GM19043 (cell line): ENCODE measurements at regions not wholly inside any gene's neighbourhood (a gene's known extent, or its start where the extent isn't known, plus 50 kb on each side); places are given as distances from the start of the nearest gene placed in this dataset.

Source experiments
- ATAC-seq: cut with Tn5 transposase; IDR thresholded peaks from one replicate; pipeline ENCODE4 v1.9.1; 2021; ENCODE audit warnings: low read depth; ENCODE audit not compliant: unreplicated experiment

GRCh38 chr15:62565634-62566026 is 400.5 kb upstream of the C2CD4B start:
- no peak for ATAC-seq

DNA sequence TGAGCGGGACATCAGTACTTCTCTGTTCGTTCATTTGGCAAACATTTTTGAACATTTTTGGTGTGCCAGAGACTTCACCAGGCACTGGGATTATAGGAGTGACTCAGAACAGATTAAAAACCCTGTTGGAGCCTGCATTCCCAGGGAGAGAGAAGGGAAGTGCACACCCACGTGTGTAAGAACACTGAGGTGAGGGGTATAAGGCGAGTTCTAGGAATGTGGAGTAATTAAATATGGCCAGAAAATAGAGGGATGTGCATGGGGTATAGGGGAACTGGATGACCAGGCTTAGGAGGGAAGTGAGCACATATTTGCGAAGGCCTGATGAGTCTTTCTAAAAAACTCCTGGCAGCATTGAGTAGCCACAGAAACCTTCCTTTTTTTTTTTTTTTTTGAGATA is 401.2 kb upstream of the C2CD4B start:
- ATAC-seq = no peak

DNA sequence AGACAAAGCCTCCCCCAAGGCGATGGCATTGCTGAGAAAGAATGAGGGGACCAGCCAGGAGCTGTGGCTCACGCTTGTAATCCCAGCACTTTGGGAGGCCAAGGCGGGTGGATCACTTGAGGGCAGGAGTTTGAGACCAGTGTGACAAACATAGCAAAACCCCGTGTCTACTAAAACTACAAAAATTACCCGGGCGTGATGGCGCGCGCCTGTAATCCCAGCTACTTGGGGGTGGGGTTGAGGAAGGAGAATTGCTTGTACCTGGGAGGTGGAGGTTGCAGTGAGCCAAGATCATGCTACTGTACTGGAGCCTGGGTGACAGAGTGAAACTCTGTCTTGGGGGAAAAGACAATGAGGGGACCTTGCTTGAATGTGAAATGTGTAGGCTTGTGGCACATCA is 402.4 kb upstream of the C2CD4B start:
- ATAC-seq = no peak

DNA sequence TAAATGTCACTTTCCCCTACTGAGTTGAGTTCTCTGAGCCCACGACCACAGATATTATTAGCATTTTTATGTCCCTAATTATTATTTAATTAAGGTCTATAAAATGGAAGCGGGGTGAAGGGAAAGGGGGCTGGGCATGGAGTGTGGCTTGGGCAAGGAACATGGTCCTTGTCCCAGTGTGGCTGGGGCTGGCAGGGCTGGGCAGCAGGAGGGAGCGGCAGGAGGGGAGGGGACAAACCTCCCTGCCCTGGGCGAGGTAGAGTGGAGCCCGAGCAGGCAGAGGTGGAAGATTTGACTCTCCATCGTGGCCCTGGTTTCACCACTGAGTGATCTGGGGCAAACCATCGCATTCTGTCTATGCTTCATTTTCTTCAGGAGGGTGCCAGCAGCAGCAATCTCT is 402.9 kb upstream of the C2CD4B start:
- no peak for ATAC-seq

GRCh38 chr15:62568702-62569101 is 403.6 kb upstream of the C2CD4B start:
- no peak for ATAC-seq

GRCh38 chr15:62569460-62570404 is 404.6 kb upstream of the C2CD4B start:
- no peak for ATAC-seq

GRCh38 chr15:62570405-62570783 is 405.3 kb upstream of the C2CD4B start:
- ATAC-seq = no peak

GRCh38 chr15:62571072-62571471 is 406.0 kb upstream of the C2CD4B start:
- no peak for ATAC-seq

GRCh38 chr15:62572797-62573196 is 407.7 kb upstream of the C2CD4B start:
- ATAC-seq = no peak

- ATAC-seq = no peak
Measured at GRCh38 chr15:62573876-62574275, 408.8 kb upstream of the C2CD4B start.

DNA sequence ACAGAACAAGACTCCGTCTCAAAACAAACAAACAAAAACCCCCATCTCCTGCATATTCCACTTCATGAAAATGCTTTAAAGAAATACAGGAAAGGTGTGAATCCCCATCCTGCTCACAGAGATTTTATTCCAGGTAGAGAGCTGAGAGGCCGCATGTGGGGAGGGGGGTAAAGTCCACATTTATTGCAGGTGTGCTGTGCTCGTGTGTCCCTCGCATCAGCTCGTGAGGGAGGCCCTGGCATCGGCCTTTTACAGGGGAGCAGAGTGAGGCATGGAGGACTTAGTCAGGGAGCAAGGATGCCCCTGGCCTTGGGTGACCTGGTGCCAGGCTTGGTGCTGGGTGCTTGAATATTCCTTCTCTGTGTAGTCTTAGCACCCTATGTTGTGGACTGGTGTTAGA is 413.5 kb upstream of the C2CD4B start:
- ATAC-seq = no peak

GRCh38 chr15:62578960-62579359 is 413.9 kb upstream of the C2CD4B start:
- ATAC-seq = no peak

DNA sequence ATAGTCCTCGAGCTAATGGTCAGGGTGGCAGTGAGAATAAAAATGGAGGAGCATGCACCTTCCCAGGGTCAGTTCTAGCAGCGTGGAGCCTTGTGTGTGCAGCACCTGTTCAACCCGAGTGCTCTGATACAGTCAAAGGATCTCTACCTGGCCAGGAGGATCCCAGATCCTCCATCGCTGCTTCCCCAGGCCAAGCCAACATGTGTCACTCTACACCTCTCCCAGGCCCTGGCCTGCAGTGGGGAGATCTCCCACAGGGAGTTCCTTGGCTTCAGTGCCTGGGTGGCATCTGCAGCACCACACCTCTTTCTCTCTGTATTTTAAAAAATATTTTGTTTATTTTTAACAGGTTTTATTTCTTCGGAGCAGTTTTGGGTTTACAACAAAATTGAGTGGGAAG is 414.8 kb upstream of the C2CD4B start:
- no peak for ATAC-seq

DNA sequence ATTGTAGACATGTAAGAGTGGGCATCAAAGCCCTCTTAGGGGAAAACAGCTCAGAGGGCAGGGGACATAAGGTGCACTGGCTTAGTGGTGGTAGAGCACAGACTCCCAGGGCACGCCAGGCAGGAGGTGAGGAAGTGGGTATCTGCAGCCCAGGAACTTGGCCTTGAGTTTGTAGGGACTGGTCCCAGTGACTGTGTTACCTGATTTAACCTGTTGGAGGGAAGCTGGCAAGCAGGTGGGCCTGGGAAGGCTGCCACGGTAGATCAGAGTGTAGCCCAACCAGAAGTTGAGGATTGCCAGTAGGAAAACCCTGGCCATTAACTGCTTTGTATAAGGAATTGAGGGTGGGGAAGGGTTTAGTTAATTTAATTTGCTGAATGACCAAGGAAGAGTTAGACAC is 417.5 kb upstream of the C2CD4B start:
- no peak for ATAC-seq

DNA sequence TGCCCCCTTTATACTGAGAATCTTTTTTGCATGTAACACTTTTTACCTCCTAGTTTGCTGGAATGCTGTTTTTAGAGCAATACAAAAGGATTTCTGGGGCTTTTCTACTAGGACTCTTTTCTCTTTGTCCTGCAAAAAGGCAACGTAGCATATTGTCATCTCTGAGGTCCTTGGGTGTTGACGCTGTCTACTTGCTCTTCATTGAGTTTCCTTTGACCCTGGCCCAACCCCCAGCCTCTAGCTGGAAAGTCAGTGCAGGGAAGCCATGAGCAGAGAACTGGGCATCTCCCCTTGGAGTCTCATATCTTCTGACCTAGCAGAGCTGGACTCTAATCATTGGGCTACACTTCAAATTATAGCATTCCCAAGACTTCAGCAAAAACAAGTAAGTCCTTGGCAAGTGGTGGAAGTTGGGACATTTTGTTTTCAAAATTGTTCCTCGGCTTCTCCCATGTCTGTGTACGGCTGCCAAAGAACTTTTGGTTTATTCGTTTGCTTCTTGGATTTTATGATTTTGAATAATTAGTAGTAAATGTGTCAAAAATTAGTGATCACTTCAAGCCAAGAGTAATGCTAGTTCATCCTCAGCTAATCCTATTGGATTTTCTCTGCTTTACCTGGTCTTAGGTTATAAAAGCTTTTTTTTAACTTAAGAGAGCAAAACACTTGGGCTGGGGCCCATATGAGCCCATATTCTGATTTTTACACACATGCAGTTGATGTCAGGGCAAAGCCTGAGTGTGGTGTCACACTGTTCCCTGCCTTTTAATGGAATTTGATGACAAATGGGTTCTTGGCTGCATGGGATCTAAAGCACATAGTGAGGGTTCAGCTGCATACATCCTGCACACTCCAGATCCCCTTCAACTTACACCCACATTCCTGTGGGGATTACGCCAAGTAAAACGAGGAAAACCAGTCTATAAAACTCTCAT is 419.5 kb upstream of the C2CD4B start:
- no peak for ATAC-seq

GRCh38 chr15:62588938-62589670 is 424.0 kb upstream of the C2CD4B start:
- no peak for ATAC-seq

DNA sequence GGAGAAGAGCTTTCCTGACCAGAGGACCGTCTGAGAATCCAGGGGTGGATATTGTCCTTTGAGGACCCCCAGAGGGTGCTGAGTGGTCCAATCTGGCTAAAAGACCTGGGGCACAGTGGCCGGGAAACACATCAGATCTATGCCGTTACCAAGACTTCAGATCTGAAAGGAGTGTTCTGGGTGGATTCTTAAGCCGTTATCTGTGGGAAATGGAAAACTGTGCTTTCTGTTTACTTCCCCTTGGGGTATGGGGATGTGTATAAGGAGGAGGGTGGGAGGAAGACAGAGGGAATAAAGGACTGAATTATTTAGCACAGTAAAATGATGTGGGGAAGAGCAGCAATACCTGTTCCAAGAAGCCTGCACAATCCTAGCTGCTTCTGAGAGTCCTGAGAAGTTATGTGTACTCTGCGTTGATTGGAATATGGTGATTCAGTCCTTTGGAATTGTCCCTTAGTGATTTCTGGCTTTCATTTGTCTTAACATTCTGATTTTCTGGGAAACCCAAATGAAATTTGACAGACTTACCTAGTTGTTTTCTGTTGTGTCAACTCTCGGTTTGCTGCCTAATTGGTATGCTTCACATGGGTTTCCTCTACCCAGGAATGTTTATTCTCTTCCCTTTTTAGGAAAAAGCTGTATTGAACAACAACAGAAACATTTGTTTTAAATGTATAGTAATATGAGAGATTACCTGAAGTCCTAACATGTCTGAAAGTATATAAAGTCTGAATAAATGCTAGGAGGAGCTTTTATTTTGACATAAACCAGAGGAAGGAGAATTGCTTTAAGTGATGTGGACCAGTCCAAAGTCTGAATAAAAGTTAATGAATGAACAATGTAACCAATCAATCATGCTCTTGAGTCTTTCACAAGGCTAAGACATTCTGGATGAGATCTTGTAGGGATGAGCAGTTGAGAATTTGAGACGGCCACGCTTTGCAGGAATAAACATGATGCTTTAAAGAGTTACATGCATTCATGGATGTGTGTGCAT is 427.1 kb upstream of the C2CD4B start:
- ATAC-seq = no peak

DNA sequence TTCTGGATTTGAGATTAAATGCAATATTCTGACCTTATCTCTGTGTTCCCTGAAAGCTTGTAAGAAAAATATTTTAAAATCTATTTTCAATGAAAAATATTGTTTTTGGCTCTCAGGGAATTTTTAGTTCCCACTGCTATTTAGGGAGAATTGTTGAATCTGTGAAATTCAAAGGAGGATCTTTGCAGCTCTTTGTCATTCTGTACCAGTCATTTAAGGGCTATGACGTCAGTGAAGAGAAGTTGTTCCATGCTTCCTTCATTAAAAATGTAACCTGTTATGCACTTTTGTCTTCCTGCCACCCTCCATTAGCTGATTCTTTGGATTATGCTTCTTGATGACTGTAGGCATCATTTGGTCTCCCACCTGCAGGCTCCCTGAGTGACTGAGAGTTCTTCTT is 427.8 kb upstream of the C2CD4B start:
- no peak for ATAC-seq

- ATAC-seq = no peak
Measured at GRCh38 chr15:62593681-62594399, 428.8 kb upstream of the C2CD4B start.
